Caco-2 (cell line): ENCODE measurements at regions not wholly inside any gene's neighbourhood (a gene's known extent, or its start where the extent isn't known, plus 50 kb on each side); places are given as distances from the start of the nearest gene placed in this dataset.
"Not testable (repeated sequence)": the region's sequence is repeated elsewhere in the genome, so short reads cannot be mapped to it uniquely, and the experiment has no call there.

Experiments used
- BruUV-seq: library from RNA; stranded (reverse); fragments of 400-500 nt; replicated peaks from 2 replicates; lab custom pipeline; 2021; lab: Mats Ljungman, UMichigan
- CTCF ChIA-PET: fragments of 300-600 bp; sonication (Branson Sonifier 250); formaldehyde crosslinking; loops from one replicate; lab custom pipeline; 2022; ENCODE audit warnings: antibody characterized with exemption; lab: Charles Lee
- POLR2A ChIA-PET: fragments of 300-600 bp; sonication (Branson Sonifier 250); formaldehyde crosslinking; loops from one replicate; lab custom pipeline; 2022; ENCODE audit warnings: antibody characterized with exemption; lab: Charles Lee
- DNase-seq, 2 experiments: peaks; one replicate each; pipeline versions ENCODE4 v3.0.0 to v3.0.0-alpha.2; 2020 to 2022
- H3K27me3 ChIP-seq: replicated peaks from 2 replicates; pipeline ENCODE4 v1.6.0; 2011; ENCODE audit warnings: low read length; ENCODE audit not compliant: control insufficient read depth, insufficient read depth
- H3K36me3 ChIP-seq: 2 replicates; pipeline ENCODE4 v1.5.1; 2011; ENCODE audit warnings: low read length; ENCODE audit not compliant: control insufficient read depth, insufficient read depth
- H3K4me1 ChIP-seq: fragments of 250-450 bp; sonication (Bioruptor Pico); 2 replicates; pipeline ENCODE4 v1.5.1; 2020; ENCODE audit warnings: mild to moderate bottlenecking
- H3K4me3 ChIP-seq: 2 replicates; pipeline ENCODE4 v1.5.1; 2011; ENCODE audit warnings: low read depth, mild to moderate bottlenecking, control low read depth, low read length
- H3K9me3 ChIP-seq: fragments of 250-450 bp; sonication (Bioruptor Pico); 2 replicates; pipeline ENCODE4 v1.5.1; 2020; ENCODE audit warnings: mild to moderate bottlenecking, moderate library complexity
- H3K27ac Mint-ChIP-seq: one replicate; pipeline ENCODE4 v1.8.0; 2022; ENCODE audit warnings: mixed read lengths; ENCODE audit not compliant: unreplicated experiment
- H3K27me3 Mint-ChIP-seq: one replicate; pipeline ENCODE4 v1.8.0; 2022; ENCODE audit warnings: mixed read lengths; ENCODE audit not compliant: insufficient read depth, unreplicated experiment
- H3K36me3 Mint-ChIP-seq: one replicate; pipeline ENCODE4 v1.8.0; 2022; ENCODE audit warnings: mild to moderate bottlenecking, mixed read lengths; ENCODE audit not compliant: insufficient read depth, unreplicated experiment
- H3K4me1 Mint-ChIP-seq: one replicate; pipeline ENCODE4 v1.8.0; 2022; ENCODE audit warnings: low read depth, mixed read lengths; ENCODE audit not compliant: unreplicated experiment
- H3K4me3 Mint-ChIP-seq: one replicate; pipeline ENCODE4 v1.8.0; 2022; ENCODE audit warnings: mild to moderate bottlenecking, moderate library complexity, mixed read lengths; ENCODE audit not compliant: unreplicated experiment
- H3K9me3 Mint-ChIP-seq: one replicate; pipeline ENCODE4 v1.8.0; 2022; ENCODE audit warnings: mixed read lengths; ENCODE audit not compliant: unreplicated experiment
- CTCF ChIP-seq, 2 experiments: fragments of 200-600 bp in 1 of 2; IDR thresholded peaks; 1 replicate in 1 of 2; 2 replicates in 1 of 2; pipeline versions ENCODE4 v1.5.1 to v1.8.0; 2011 to 2022; ENCODE audit warnings: antibody characterized with exemption in 1 of 2, control low read depth in 1 of 2, inconsistent platforms in 1 of 2, low read depth in 1 of 2, low read length in 1 of 2, mild to moderate bottlenecking in 1 of 2, moderate library complexity in 1 of 2; ENCODE audit not compliant: insufficient read depth in 1 of 2, severe bottlenecking in 1 of 2, unreplicated experiment in 1 of 2
- intact Hi-C: fragments of 100-400 bp; cut with micrococcal nuclease; formaldehyde crosslinking; loops from one replicate; pipeline ENCODE4 v1.10.0; 2022; ENCODE audit not compliant: unreplicated experiment

GRCh38 chr3:145032791-145033190 lies 1061.2 kb downstream of the DIPK2A start:
- no peaks in the 10 kb centered on the region; the same call in 1 of the 2 replicates for H3K9me3 ChIP-seq
- no peaks in the 10 kb centered on the region for H3K36me3 Mint-ChIP-seq
- BruUV-seq: no TSS peak
- no peak overlapping the region for H3K4me3 ChIP-seq
- H3K4me3 Mint-ChIP-seq: no peak overlapping the region
- ChIA-PET CTCF (no interaction called here), POLR2A (no interaction called here)
- intact Hi-C loops: no loop called here
- DNase-seq: no peak
- no peak overlapping the region for H3K27ac Mint-ChIP-seq
- no peaks in the 10 kb centered on the region for H3K36me3 ChIP-seq
- H3K9me3 Mint-ChIP-seq: no peaks in the 10 kb centered on the region
- no peaks in the 10 kb centered on the region for H3K4me1 ChIP-seq
- no peaks in the 10 kb centered on the region for H3K27me3 Mint-ChIP-seq
- no peak for TF ChIP-seq CTCF (IDR thresholded peaks at IDR 0.05; ENCODE audit: insufficient read depth in 1 of 2, low read depth in 1 of 2, low read length in 1 of 2, severe bottlenecking in 1 of 2, unreplicated experiment in 1 of 2)
- no peaks in the 10 kb centered on the region for H3K27me3 ChIP-seq
- no peaks in the 10 kb centered on the region for H3K4me1 Mint-ChIP-seq

GRCh38 chr3:145035682-145036081 lies 1064.1 kb downstream of the DIPK2A start:
- ChIA-PET POLR2A (no interaction called here), CTCF (no interaction called here)
- no peak for TF ChIP-seq CTCF (IDR thresholded peaks at IDR 0.05; ENCODE audit: insufficient read depth in 1 of 2, low read depth in 1 of 2, low read length in 1 of 2, severe bottlenecking in 1 of 2, unreplicated experiment in 1 of 2)
- Mint-ChIP-seq H3K27me3 (no peaks in the 10 kb centered on the region), H3K36me3 (no peaks in the 10 kb centered on the region), H3K27ac (no peak overlapping the region), H3K4me1 (no peaks in the 10 kb centered on the region), H3K9me3 (no peaks in the 10 kb centered on the region), H3K4me3 (no peak overlapping the region)
- Histone ChIP-seq H3K27me3 (no peaks in the 10 kb centered on the region), H3K4me1 (no peaks in the 10 kb centered on the region), H3K9me3 (no peaks in the 10 kb centered on the region), H3K4me3 (no peak overlapping the region), H3K36me3 (no peaks in the 10 kb centered on the region)
- DNase-seq: no peak
- no TSS peak for BruUV-seq
- intact Hi-C loops: no loop called here

- intact Hi-C loops, H3K27me3 Mint-ChIP-seq: not testable (repeated sequence)
Measured at GRCh38 chr3:145054055-145054454, 1082.4 kb downstream of the DIPK2A start.

More at GRCh38 chr3:145054055-145054454, 1082.4 kb downstream of the DIPK2A start:
- H3K27me3 ChIP-seq, H3K36me3 ChIP-seq, DNase-seq, H3K4me1 ChIP-seq, H3K9me3 Mint-ChIP-seq, H3K27ac Mint-ChIP-seq, H3K9me3 ChIP-seq, POLR2A ChIA-PET, H3K4me3 ChIP-seq, CTCF ChIA-PET, BruUV-seq, H3K36me3 Mint-ChIP-seq, H3K4me3 Mint-ChIP-seq, H3K4me1 Mint-ChIP-seq: not testable (repeated sequence)
